ENCODE measurements at regions not wholly inside any gene's neighbourhood (a gene's known extent, or its start where the extent isn't known, plus 50 kb on each side); places are given as distances from the start of the nearest gene placed in this dataset.

- DNase-seq (ENCODE audit: low spot score): no peak
Observed at GRCh38 chr7:69134316-69134715, 464.0 kb upstream of the AUTS2 start.

GRCh38 chr7:69147631-69148030 lies 450.6 kb upstream of the AUTS2 start:
- DNase-seq (ENCODE audit: low spot score): no peak
- H3K36me3 Mint-ChIP-seq (ENCODE audit: low read depth, unreplicated experiment): no peaks in the 10 kb centered on the region
- peaks cover 2% of the 10 kb centered on the region for H3K27me3 Mint-ChIP-seq (ENCODE audit: unreplicated experiment)
- H3K4me3 Mint-ChIP-seq (ENCODE audit: unreplicated experiment): no peak overlapping the region
- peaks cover 28% of the 10 kb centered on the region for H3K9me3 Mint-ChIP-seq (ENCODE audit: unreplicated experiment)
- no peak for TF ChIP-seq CTCF (IDR thresholded peaks at IDR 0.05; ENCODE audit: unreplicated experiment)
- H3K27ac Mint-ChIP-seq (ENCODE audit: unreplicated experiment): no peak overlapping the region
- no peaks in the 10 kb centered on the region for H3K4me1 Mint-ChIP-seq (ENCODE audit: unreplicated experiment)

More at GRCh38 chr7:69134316-69134715, 464.0 kb upstream of the AUTS2 start:
- Mint-ChIP-seq H3K4me1 (ENCODE audit: unreplicated experiment) (no peaks in the 10 kb centered on the region), H3K27ac (ENCODE audit: unreplicated experiment) (no peak overlapping the region), H3K9me3 (ENCODE audit: unreplicated experiment) (peaks cover 29% of the 10 kb centered on the region), H3K27me3 (ENCODE audit: unreplicated experiment) (peaks cover 1% of the 10 kb centered on the region), H3K36me3 (ENCODE audit: low read depth, unreplicated experiment) (peaks cover 4% of the 10 kb centered on the region), H3K4me3 (ENCODE audit: unreplicated experiment) (no peak overlapping the region)
- no peak for TF ChIP-seq CTCF (IDR thresholded peaks at IDR 0.05; ENCODE audit: unreplicated experiment)

GRCh38 chr7:69149804-69150782 lies 448.2 kb upstream of the AUTS2 start:
- Mint-ChIP-seq H3K4me3 (ENCODE audit: unreplicated experiment) (no peak overlapping the region), H3K4me1 (ENCODE audit: unreplicated experiment) (no peaks in the 10 kb centered on the region), H3K9me3 (ENCODE audit: unreplicated experiment) (peaks cover 37% of the 10 kb centered on the region), H3K27ac (ENCODE audit: unreplicated experiment) (no peak overlapping the region), H3K36me3 (ENCODE audit: low read depth, unreplicated experiment) (no peaks in the 10 kb centered on the region), H3K27me3 (ENCODE audit: unreplicated experiment) (peaks cover 2% of the 10 kb centered on the region)
- TF ChIP-seq CTCF (IDR thresholded peaks at IDR 0.05; ENCODE audit: unreplicated experiment): no peak
- DNase-seq (ENCODE audit: low spot score): no peak

- Mint-ChIP-seq H3K4me3 (ENCODE audit: unreplicated experiment) (no peak overlapping the region), H3K36me3 (ENCODE audit: low read depth, unreplicated experiment) (peaks cover 3% of the 10 kb centered on the region), H3K27ac (ENCODE audit: unreplicated experiment) (no peak overlapping the region), H3K27me3 (ENCODE audit: unreplicated experiment) (peaks cover 2% of the 10 kb centered on the region), H3K9me3 (ENCODE audit: unreplicated experiment) (peaks cover 32% of the 10 kb centered on the region), H3K4me1 (ENCODE audit: unreplicated experiment) (no peaks in the 10 kb centered on the region)
- TF ChIP-seq CTCF (IDR thresholded peaks at IDR 0.05; ENCODE audit: unreplicated experiment): no peak
- DNase-seq (ENCODE audit: low spot score): no peak
Observed at GRCh38 chr7:69162326-69162725, 435.9 kb upstream of the AUTS2 start.
